ENCODE measurements at regions not wholly inside any gene's neighbourhood (a gene's known extent, or its start where the extent isn't known, plus 50 kb on each side); places are given as distances from the start of the nearest gene placed in this dataset.

- DNase-seq (ENCODE audit: low spot score): no peak
- no peak for TF ChIP-seq CTCF (IDR thresholded peaks at IDR 0.05; ENCODE audit: extremely low read depth, missing control alignments)
These were observed 312.3 kb downstream of the FAT3 start for GRCh38 chr11:92536883-92537282.

GRCh38 chr11:92540096-92540495 is 315.5 kb downstream of the FAT3 start:
- DNase-seq (ENCODE audit: low spot score): no peak
- no peak for TF ChIP-seq CTCF (IDR thresholded peaks at IDR 0.05; ENCODE audit: extremely low read depth, missing control alignments)

- TF ChIP-seq CTCF (IDR thresholded peaks at IDR 0.05; ENCODE audit: extremely low read depth, missing control alignments): no peak
- no peak for DNase-seq (ENCODE audit: low spot score)
These were observed 321.4 kb downstream of the FAT3 start for GRCh38 chr11:92545906-92546471.

- no peak for TF ChIP-seq CTCF (IDR thresholded peaks at IDR 0.05; ENCODE audit: extremely low read depth, missing control alignments)
- DNase-seq (ENCODE audit: low spot score): no peak
These were observed 322.0 kb downstream of the FAT3 start for GRCh38 chr11:92546603-92547002.

GRCh38 chr11:92550411-92550810 is 325.8 kb downstream of the FAT3 start:
- no peak for TF ChIP-seq CTCF (IDR thresholded peaks at IDR 0.05; ENCODE audit: extremely low read depth, missing control alignments)
- DNase-seq (ENCODE audit: low spot score): no peak

- DNase-seq (ENCODE audit: low spot score): no peak
- no peak for TF ChIP-seq CTCF (IDR thresholded peaks at IDR 0.05; ENCODE audit: extremely low read depth, missing control alignments)
These were observed 326.3 kb downstream of the FAT3 start for GRCh38 chr11:92550871-92551270.

- no peak for TF ChIP-seq CTCF (IDR thresholded peaks at IDR 0.05; ENCODE audit: extremely low read depth, missing control alignments)
- DNase-seq (ENCODE audit: low spot score): no peak
These were observed 328.3 kb downstream of the FAT3 start for GRCh38 chr11:92552942-92553341.
